Ramos (cell line): ENCODE measurements at regions not wholly inside any gene's neighbourhood (a gene's known extent, or its start where the extent isn't known, plus 50 kb on each side); places are given as distances from the start of the nearest gene placed in this dataset.

ENCODE experiments used
- in situ Hi-C: fragments of 300-500 bp; cut with MboI; formaldehyde crosslinking; loops from one replicate; pipeline ENCODE4 v1.14.3; 2022; ENCODE audit warnings: low sequenced_read_pairs; ENCODE audit not compliant: unreplicated experiment

- in situ Hi-C loops: no loop called here
Measured at GRCh38 chr15:47432826-47433225, 284.5 kb upstream of the SEMA6D start.

GRCh38 chr15:47434596-47434995 is 282.7 kb upstream of the SEMA6D start:
- in situ Hi-C loops: no loop called here

GRCh38 chr15:47437491-47437890 is 279.8 kb upstream of the SEMA6D start:
- in situ Hi-C loops: no loop called here

GRCh38 chr15:47439146-47440111 is 277.9 kb upstream of the SEMA6D start:
- in situ Hi-C loops: no loop called here

GRCh38 chr15:47442371-47442770 is 274.9 kb upstream of the SEMA6D start:
- in situ Hi-C loops: no loop called here

GRCh38 chr15:47443839-47444238 is 273.5 kb upstream of the SEMA6D start:
- in situ Hi-C loops: no loop called here

- in situ Hi-C loops: no loop called here
Measured at GRCh38 chr15:47445723-47446392, 271.4 kb upstream of the SEMA6D start.

GRCh38 chr15:47460795-47461573 is 256.3 kb upstream of the SEMA6D start:
- in situ Hi-C loops: no loop called here

GRCh38 chr15:47461652-47462141 is 255.6 kb upstream of the SEMA6D start:
- in situ Hi-C loops: no loop called here

- in situ Hi-C loops: no loop called here
Measured at GRCh38 chr15:47466357-47466756, 250.9 kb upstream of the SEMA6D start.

GRCh38 chr15:47470983-47471382 is 246.3 kb upstream of the SEMA6D start:
- in situ Hi-C loops: no loop called here

- in situ Hi-C loops: no loop called here
Measured at GRCh38 chr15:47473106-47473725, 244.1 kb upstream of the SEMA6D start.

GRCh38 chr15:47473832-47474231 is 243.5 kb upstream of the SEMA6D start:
- in situ Hi-C loops: no loop called here

- in situ Hi-C loops: no loop called here
Measured at GRCh38 chr15:47475336-47475735, 242.0 kb upstream of the SEMA6D start.

GRCh38 chr15:47477341-47477740 is 240.0 kb upstream of the SEMA6D start:
- in situ Hi-C loops: no loop called here

GRCh38 chr15:47484059-47484458 is 233.2 kb upstream of the SEMA6D start:
- in situ Hi-C loops: no loop called here

GRCh38 chr15:47484997-47485396 is 232.3 kb upstream of the SEMA6D start:
- in situ Hi-C loops: no loop called here

GRCh38 chr15:47485419-47485818 is 231.9 kb upstream of the SEMA6D start:
- in situ Hi-C loops: no loop called here

- in situ Hi-C loops: no loop called here
Measured at GRCh38 chr15:47486040-47486439, 231.3 kb upstream of the SEMA6D start.

GRCh38 chr15:47492195-47492594 is 225.1 kb upstream of the SEMA6D start:
- in situ Hi-C loops: no loop called here
